ENCODE measurements at regions not wholly inside any gene's neighbourhood (a gene's known extent, or its start where the extent isn't known, plus 50 kb on each side); places are given as distances from the start of the nearest gene placed in this dataset.
"Not testable (repeated sequence)": the region's sequence is repeated elsewhere in the genome, so short reads cannot be mapped to it uniquely, and the experiment has no call there.

- TF ChIP-seq CTCF (conservative IDR thresholded peaks at IDR 0.05; ENCODE audit: low read length), result no peak
- Histone ChIP-seq H3K9ac (ENCODE audit: low read depth, low read length, poor library complexity, severe bottlenecking) (no peak overlapping the region), H3K9me3 (ENCODE audit: insufficient read depth, low read depth, low read length) (no peaks in the 10 kb centered on the region), H3K36me3 (ENCODE audit: insufficient read depth, low read length) (peaks cover 17% of the 10 kb centered on the region; the same call in 1 of the 2 replicates), H3K4me3 (ENCODE audit: low read length, poor library complexity, severe bottlenecking) (no peak overlapping the region), H3K27me3 (ENCODE audit: insufficient read depth, low read length, poor library complexity, severe bottlenecking) (no peaks in the 10 kb centered on the region), H3K4me2 (ENCODE audit: low read depth, low read length, poor library complexity, severe bottlenecking) (no peak overlapping the region), H4K20me1 (ENCODE audit: insufficient read depth, low read length, poor library complexity, severe bottlenecking) (peaks cover 31% of the 10 kb centered on the region), H3K79me2 (ENCODE audit: insufficient read depth, low read length) (peaks cover 87% of the 10 kb centered on the region), H2AFZ (ENCODE audit: low read length) (no peak overlapping the region), H3F3A (ENCODE audit: low read depth) (no peaks in the 10 kb centered on the region; the same call in 1 of the 2 replicates), H3K4me1 (ENCODE audit: insufficient read depth, low read length, poor library complexity, severe bottlenecking) (peaks cover 60% of the 10 kb centered on the region), H3K9me2 (replicated peaks; ENCODE audit: low read depth, low read length) (no peaks in the 10 kb centered on the region)
These were observed 350.5 kb downstream of the PRL start for GRCh38 chr6:21946298-21946783.

- H3K9me3 ChIP-seq (ENCODE audit: insufficient read depth, low read depth, low read length); H3F3A ChIP-seq (ENCODE audit: low read depth); H3K4me2 ChIP-seq (ENCODE audit: low read depth, low read length, poor library complexity, severe bottlenecking); H3K27me3 ChIP-seq (ENCODE audit: insufficient read depth, low read length, poor library complexity, severe bottlenecking); H3K9ac ChIP-seq (ENCODE audit: low read depth, low read length, poor library complexity, severe bottlenecking); H3K4me3 ChIP-seq (ENCODE audit: low read length, poor library complexity, severe bottlenecking); H3K9me2 ChIP-seq (replicated peaks; ENCODE audit: low read depth, low read length); H2AFZ ChIP-seq (ENCODE audit: low read length): not testable (repeated sequence)
- peaks cover 24% of the 10 kb centered on the region; the same call in 1 of the 2 replicates for H3K36me3 ChIP-seq (ENCODE audit: insufficient read depth, low read length)
- H4K20me1 ChIP-seq (ENCODE audit: insufficient read depth, low read length, poor library complexity, severe bottlenecking), result peaks cover 32% of the 10 kb centered on the region
- H3K4me1 ChIP-seq (ENCODE audit: insufficient read depth, low read length, poor library complexity, severe bottlenecking), result peaks cover 63% of the 10 kb centered on the region
- H3K79me2 ChIP-seq (ENCODE audit: insufficient read depth, low read length), result peaks cover 88% of the 10 kb centered on the region
These were observed 349.6 kb downstream of the PRL start for GRCh38 chr6:21947227-21947626.

- H3K9me2 ChIP-seq (replicated peaks; ENCODE audit: low read depth, low read length), result no peaks in the 10 kb centered on the region
- H3K4me2 ChIP-seq (ENCODE audit: low read depth, low read length, poor library complexity, severe bottlenecking), result peak overlapping the region; percentile 54
- peak overlapping the region; percentile 40 for H3K9ac ChIP-seq (ENCODE audit: low read depth, low read length, poor library complexity, severe bottlenecking)
- H4K20me1 ChIP-seq (ENCODE audit: insufficient read depth, low read length, poor library complexity, severe bottlenecking), result peaks cover 37% of the 10 kb centered on the region
- H2AFZ ChIP-seq (ENCODE audit: low read length), result no peak overlapping the region
- H3K4me1 ChIP-seq (ENCODE audit: insufficient read depth, low read length, poor library complexity, severe bottlenecking), result peaks cover 62% of the 10 kb centered on the region
- TF ChIP-seq CTCF (conservative IDR thresholded peaks at IDR 0.05; ENCODE audit: low read length) (no peak), EZH2phosphoT487 (IDR thresholded peaks at IDR 0.05; ENCODE audit: borderline replicate concordance) (no peak)
- no peaks in the 10 kb centered on the region; the same call in 1 of the 2 replicates for H3F3A ChIP-seq (ENCODE audit: low read depth)
- H3K36me3 ChIP-seq (ENCODE audit: insufficient read depth, low read length), result peaks cover 27% of the 10 kb centered on the region; the same call in 1 of the 2 replicates
- no peaks in the 10 kb centered on the region for H3K27me3 ChIP-seq (ENCODE audit: insufficient read depth, low read length, poor library complexity, severe bottlenecking)
- H3K9me3 ChIP-seq (ENCODE audit: insufficient read depth, low read depth, low read length), result no peaks in the 10 kb centered on the region
- H3K4me3 ChIP-seq (ENCODE audit: low read length, poor library complexity, severe bottlenecking), result no peak overlapping the region
- H3K79me2 ChIP-seq (ENCODE audit: insufficient read depth, low read length), result peaks cover 89% of the 10 kb centered on the region
These were observed 349.0 kb downstream of the PRL start for GRCh38 chr6:21947731-21948386.

Data from Loucy (cell line).